ENCODE measurements at regions not wholly inside any gene's neighbourhood (a gene's known extent, or its start where the extent isn't known, plus 50 kb on each side); places are given as distances from the start of the nearest gene placed in this dataset.

- Mint-ChIP-seq H3K27ac (peak overlapping the region; percentile 70), H3K9me3 (no peaks in the 10 kb centered on the region), H3K4me3 (peak overlapping the region; percentile 51), H3K4me1 (ENCODE audit: unreplicated experiment) (peaks cover 50% of the 10 kb centered on the region), H3K36me3 (peaks cover 4% of the 10 kb centered on the region), H3K27me3 (no peaks in the 10 kb centered on the region)
- no peak for TF ChIP-seq CTCF (conservative IDR thresholded peaks at IDR 0.05)
- DNase-seq (ENCODE audit: extremely low spot score, unreplicated experiment): no peak
Measured at GRCh38 chr17:77444628-77444983, 303.8 kb downstream of the SEC14L1 start.

DNA sequence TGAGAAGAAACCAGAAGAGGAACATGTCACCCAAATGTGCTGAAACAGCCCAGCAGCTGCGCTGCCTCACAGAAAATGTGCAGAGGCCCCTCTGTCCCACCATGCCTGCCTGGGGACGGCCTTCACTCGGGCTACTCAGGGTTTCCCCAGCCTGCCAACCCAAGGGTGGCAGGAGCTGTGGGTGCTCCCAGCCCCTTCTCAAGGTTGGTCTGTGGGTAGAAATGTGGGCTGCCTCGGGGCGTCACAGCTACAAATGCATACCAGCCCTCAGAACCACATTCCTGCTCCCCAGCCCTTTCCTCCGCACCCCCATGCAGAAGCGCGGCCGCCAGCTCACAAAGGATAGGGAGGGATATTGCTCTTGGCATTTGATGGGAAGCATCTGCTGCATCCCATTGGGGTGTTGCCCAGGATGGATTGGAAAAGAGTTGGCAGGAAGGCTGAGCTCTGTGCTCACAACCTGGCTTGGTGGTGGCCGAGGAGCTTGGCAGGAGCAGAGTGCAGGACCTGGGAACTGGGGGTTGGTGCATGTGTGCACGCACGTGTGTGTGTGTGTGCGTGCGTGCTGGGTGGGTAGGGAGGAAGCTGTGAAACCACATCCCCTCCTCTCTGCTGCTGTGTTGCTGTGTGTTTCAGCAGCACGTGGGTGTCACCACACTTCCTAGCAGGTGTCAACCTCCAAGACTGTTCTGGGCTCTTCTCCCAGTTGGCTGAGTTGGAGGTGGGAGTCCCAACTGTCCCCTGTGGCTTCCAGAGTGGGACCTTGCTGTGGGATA is 304.4 kb downstream of the SEC14L1 start:
- no peak for DNase-seq (ENCODE audit: extremely low spot score, unreplicated experiment)

DNA sequence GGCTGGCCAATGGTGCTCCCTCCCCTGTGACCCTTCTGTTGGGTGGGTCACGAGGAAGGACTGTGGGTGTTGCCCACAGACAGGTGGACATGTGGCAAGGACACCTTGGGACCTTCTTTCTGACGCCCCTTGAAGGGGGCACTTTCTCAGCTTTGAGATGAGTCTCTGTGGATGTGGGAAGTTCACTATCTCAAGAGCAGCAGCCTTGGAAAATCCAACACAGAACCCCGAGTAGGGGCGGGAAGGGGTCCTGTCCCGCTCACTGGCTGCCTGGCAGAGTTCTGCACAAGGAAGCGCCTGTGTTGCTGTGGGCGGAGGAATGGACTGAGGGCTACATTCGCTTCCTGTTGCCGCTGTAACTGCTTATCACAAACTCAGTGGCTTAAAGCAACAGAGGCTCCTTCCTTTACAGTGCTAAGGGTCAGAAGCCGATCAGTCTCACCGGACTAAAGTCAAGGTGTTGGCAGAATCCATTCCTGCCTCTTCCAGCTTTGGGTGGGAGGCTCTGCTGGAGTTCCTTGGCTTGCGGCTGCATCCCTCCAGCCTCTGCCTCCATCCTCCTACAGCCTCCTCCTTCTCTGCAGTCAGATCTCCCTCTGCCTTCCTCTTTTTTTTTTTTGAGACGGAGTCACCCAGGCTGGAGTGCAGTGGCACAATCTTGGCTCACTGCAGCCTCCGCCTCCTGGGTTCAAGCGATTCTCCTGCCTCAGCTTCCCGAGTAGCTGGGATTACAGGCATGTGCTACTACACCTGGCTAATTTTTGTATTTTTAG is 305.2 kb downstream of the SEC14L1 start:
- H3K36me3 Mint-ChIP-seq: peaks cover 4% of the 10 kb centered on the region

More for the DNA sequence above, 304.4 kb downstream of the SEC14L1 start:
- peaks cover 52% of the 10 kb centered on the region for H3K4me1 Mint-ChIP-seq (ENCODE audit: unreplicated experiment)
- H3K27ac Mint-ChIP-seq: peak overlapping the region; percentile 70
- H3K9me3 Mint-ChIP-seq: no peaks in the 10 kb centered on the region
- peaks cover 4% of the 10 kb centered on the region for H3K36me3 Mint-ChIP-seq
- H3K27me3 Mint-ChIP-seq: no peaks in the 10 kb centered on the region
- TF ChIP-seq CTCF (conservative IDR thresholded peaks at IDR 0.05): no peak
- peak overlapping the region; percentile 51 for H3K4me3 Mint-ChIP-seq

GRCh38 chr17:77446940-77447634 is 306.3 kb downstream of the SEC14L1 start:
- no peak for DNase-seq (ENCODE audit: extremely low spot score, unreplicated experiment)
- H3K4me1 Mint-ChIP-seq (ENCODE audit: unreplicated experiment): peaks cover 46% of the 10 kb centered on the region
- H3K27ac Mint-ChIP-seq: peak overlapping the region; percentile 43
- H3K27me3 Mint-ChIP-seq: no peaks in the 10 kb centered on the region
- peaks cover 4% of the 10 kb centered on the region for H3K36me3 Mint-ChIP-seq
- H3K4me3 Mint-ChIP-seq: no peak overlapping the region
- no peaks in the 10 kb centered on the region for H3K9me3 Mint-ChIP-seq
- TF ChIP-seq CTCF (conservative IDR thresholded peaks at IDR 0.05): no peak

More for the DNA sequence above, 305.2 kb downstream of the SEC14L1 start:
- Mint-ChIP-seq H3K27me3 (no peaks in the 10 kb centered on the region), H3K27ac (peak overlapping the region; percentile 53), H3K4me1 (ENCODE audit: unreplicated experiment) (peaks cover 52% of the 10 kb centered on the region), H3K9me3 (no peaks in the 10 kb centered on the region), H3K4me3 (no peak overlapping the region)
- DNase-seq (ENCODE audit: extremely low spot score, unreplicated experiment): no peak
- TF ChIP-seq CTCF (conservative IDR thresholded peaks at IDR 0.05): no peak

DNA sequence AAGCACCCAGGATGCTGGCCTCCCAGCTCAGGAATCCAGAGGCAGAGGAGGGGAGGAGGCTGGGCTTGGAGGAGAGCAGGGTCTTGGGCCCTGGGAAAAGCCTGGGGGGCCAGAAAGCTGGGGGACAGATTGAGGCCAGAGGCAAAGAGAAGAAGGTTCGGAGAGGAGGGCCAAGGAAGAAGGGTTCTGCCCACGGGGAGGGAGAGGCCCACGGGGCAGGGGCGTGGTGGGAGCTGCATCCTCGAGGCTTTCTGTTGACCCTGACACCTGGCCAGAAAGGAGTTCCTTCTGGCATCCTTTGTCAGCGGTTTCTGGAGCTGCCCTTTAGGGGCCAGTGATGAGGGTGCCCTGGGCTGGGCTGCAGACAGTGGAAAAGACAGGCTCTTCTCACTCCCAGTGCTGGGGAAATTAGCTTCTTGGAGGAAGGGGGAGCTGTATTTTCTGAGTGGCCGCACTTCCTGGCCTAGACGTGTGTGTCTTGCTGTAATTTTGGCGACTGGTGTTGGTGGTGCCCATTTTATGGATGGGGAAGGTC is 308.7 kb downstream of the SEC14L1 start:
- Mint-ChIP-seq H3K4me3 (peak overlapping the region; percentile 99), H3K27ac (peak overlapping the region; percentile 98), H3K4me1 (ENCODE audit: unreplicated experiment) (peaks cover 44% of the 10 kb centered on the region)

More for the DNA sequence above, 308.7 kb downstream of the SEC14L1 start:
- DNase-seq (ENCODE audit: extremely low spot score, unreplicated experiment): no peak
- no peak for TF ChIP-seq CTCF (conservative IDR thresholded peaks at IDR 0.05)
- no peaks in the 10 kb centered on the region for H3K27me3 Mint-ChIP-seq
- H3K36me3 Mint-ChIP-seq: peaks cover 4% of the 10 kb centered on the region
- H3K9me3 Mint-ChIP-seq: no peaks in the 10 kb centered on the region
